DMS 273 (cell line): ENCODE measurements at regions not wholly inside any gene's neighbourhood (a gene's known extent, or its start where the extent isn't known, plus 50 kb on each side); places are given as distances from the start of the nearest gene placed in this dataset.
"Not testable (repeated sequence)": the region's sequence is repeated elsewhere in the genome, so short reads cannot be mapped to it uniquely, and the experiment has no call there.

Source experiments
- DNase-seq: peaks from one replicate; lab custom pipeline; 2025; ENCODE audit not compliant: unreplicated experiment; lab: John Stamatoyannopoulos, UW

- not testable (repeated sequence) for DNase-seq
Observed at GRCh38 chr10:35776557-35776956, 134.5 kb upstream of the FZD8 start.

GRCh38 chr10:35774109-35774508, 132.0 kb upstream of the FZD8 start:
- DNase-seq: no peak

- no peak for DNase-seq
Observed at GRCh38 chr10:35770817-35771355, 128.8 kb upstream of the FZD8 start.

- no peak for DNase-seq
Observed at GRCh38 chr10:35769795-35770194, 127.7 kb upstream of the FZD8 start.

- no peak for DNase-seq
Observed at GRCh38 chr10:35768731-35769130, 126.6 kb upstream of the FZD8 start.

GRCh38 chr10:35768011-35768410, 125.9 kb upstream of the FZD8 start:
- no peak for DNase-seq

- DNase-seq: no peak
Observed at GRCh38 chr10:35765996-35766395, 123.9 kb upstream of the FZD8 start.

GRCh38 chr10:35765066-35765527, 123.0 kb upstream of the FZD8 start:
- DNase-seq: no peak

GRCh38 chr10:35762311-35763030, 120.4 kb upstream of the FZD8 start:
- DNase-seq: no peak

GRCh38 chr10:35758076-35758475, 116.0 kb upstream of the FZD8 start:
- no peak for DNase-seq

- no peak for DNase-seq
Observed at GRCh38 chr10:35754519-35754918, 112.4 kb upstream of the FZD8 start.

- DNase-seq: no peak
Observed at GRCh38 chr10:35752469-35753461, 110.7 kb upstream of the FZD8 start.

- no peak for DNase-seq
Observed at GRCh38 chr10:35751347-35751746, 109.3 kb upstream of the FZD8 start.

- DNase-seq: no peak
Observed at GRCh38 chr10:35749230-35749629, 107.1 kb upstream of the FZD8 start.

- no peak for DNase-seq
Observed at GRCh38 chr10:35745617-35746403, 103.7 kb upstream of the FZD8 start.

- DNase-seq: no peak
Observed at GRCh38 chr10:35743851-35744250, 101.8 kb upstream of the FZD8 start.

- no peak for DNase-seq
Observed at GRCh38 chr10:35743351-35743750, 101.3 kb upstream of the FZD8 start.

GRCh38 chr10:35739998-35740397, 97.9 kb upstream of the FZD8 start:
- no peak for DNase-seq

- no peak for DNase-seq
Observed at GRCh38 chr10:35735412-35735811, 93.3 kb upstream of the FZD8 start.

GRCh38 chr10:35731828-35732227, 89.7 kb upstream of the FZD8 start:
- DNase-seq: no peak

GRCh38 chr10:35728341-35728740, 86.2 kb upstream of the FZD8 start:
- DNase-seq: no peak
